Activated B cell treated with CpG ODN at 0.5 μM for 24 hours (primary cell): ENCODE measurements at regions not wholly inside any gene's neighbourhood (a gene's known extent, or its start where the extent isn't known, plus 50 kb on each side); places are given as distances from the start of the nearest gene placed in this dataset.

ENCODE experiments used
- ATAC-seq: fragments of 200-7000 bp; cut with Tn5 transposase; one replicate; pipeline ENCODE4 v1.10.0; 2021; ENCODE audit warnings: low read depth, mild to moderate bottlenecking, moderate library complexity
- CTCF ChIA-PET: fragments of 350-600 bp; sonication (Branson Sonifier 250); formaldehyde crosslinking; loops from one replicate; lab custom pipeline; 2021; ENCODE audit warnings: antibody characterized with exemption; lab: Charles Lee
- POLR2A ChIA-PET: fragments of 350-600 bp; sonication (Branson Sonifier 250); formaldehyde crosslinking; loops from one replicate; lab custom pipeline; 2021; ENCODE audit warnings: antibody characterized with exemption; lab: Charles Lee
- DNase-seq: peaks from one replicate; pipeline ENCODE4 v3.0.0; 2022
- H3K27ac Mint-ChIP-seq: one replicate; pipeline ENCODE4 v1.8.0; 2020; ENCODE audit warnings: mixed read lengths
- H3K27me3 Mint-ChIP-seq: one replicate; pipeline ENCODE4 v1.8.0; 2021; ENCODE audit warnings: mixed read lengths
- H3K36me3 Mint-ChIP-seq: one replicate; pipeline ENCODE4 v1.8.0; 2021; ENCODE audit warnings: low read depth, mixed read lengths
- H3K4me1 Mint-ChIP-seq: one replicate; pipeline ENCODE4 v1.8.0; 2021; ENCODE audit warnings: mixed read lengths
- H3K4me3 Mint-ChIP-seq: one replicate; pipeline ENCODE4 v1.8.0; 2020; ENCODE audit warnings: mild to moderate bottlenecking, mixed read lengths
- H3K9me3 Mint-ChIP-seq: one replicate; pipeline ENCODE4 v1.8.0; 2020; ENCODE audit warnings: mixed read lengths
- intact Hi-C: fragments of 100-400 bp; cut with micrococcal nuclease; formaldehyde crosslinking; loops from one replicate; pipeline ENCODE4 v1.15.1; 2024
- TF ChIP-seq, protein P1 (sequence below): fragments of 200-600 bp; IDR thresholded peaks from one replicate; pipeline ENCODE4 v1.8.0; 2022; ENCODE audit warnings: antibody characterized with exemption, mild to moderate bottlenecking

DNA sequence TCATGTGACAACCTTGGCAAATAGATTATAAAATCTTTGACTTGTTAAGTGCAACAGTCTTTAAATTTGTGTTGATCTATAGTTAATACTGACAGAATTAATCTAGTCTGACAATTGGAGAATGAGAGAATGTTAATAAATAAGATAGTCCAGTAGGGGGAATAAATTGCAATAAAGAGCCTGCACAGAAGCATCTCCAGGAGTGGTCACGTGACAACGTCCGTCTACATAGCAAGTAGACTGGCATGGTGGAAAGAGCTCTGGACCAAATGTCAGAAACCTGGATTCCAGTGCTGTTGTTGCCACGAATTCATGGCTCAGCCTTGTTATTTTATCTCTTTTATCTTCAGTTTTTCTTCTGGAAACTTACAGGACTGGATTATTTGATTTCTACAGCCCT is 436.5 kb downstream of the RAB28 start:
- H3K9me3 Mint-ChIP-seq, result peaks cover 11% of the 10 kb centered on the region
- TF ChIP-seq, protein P1, sequence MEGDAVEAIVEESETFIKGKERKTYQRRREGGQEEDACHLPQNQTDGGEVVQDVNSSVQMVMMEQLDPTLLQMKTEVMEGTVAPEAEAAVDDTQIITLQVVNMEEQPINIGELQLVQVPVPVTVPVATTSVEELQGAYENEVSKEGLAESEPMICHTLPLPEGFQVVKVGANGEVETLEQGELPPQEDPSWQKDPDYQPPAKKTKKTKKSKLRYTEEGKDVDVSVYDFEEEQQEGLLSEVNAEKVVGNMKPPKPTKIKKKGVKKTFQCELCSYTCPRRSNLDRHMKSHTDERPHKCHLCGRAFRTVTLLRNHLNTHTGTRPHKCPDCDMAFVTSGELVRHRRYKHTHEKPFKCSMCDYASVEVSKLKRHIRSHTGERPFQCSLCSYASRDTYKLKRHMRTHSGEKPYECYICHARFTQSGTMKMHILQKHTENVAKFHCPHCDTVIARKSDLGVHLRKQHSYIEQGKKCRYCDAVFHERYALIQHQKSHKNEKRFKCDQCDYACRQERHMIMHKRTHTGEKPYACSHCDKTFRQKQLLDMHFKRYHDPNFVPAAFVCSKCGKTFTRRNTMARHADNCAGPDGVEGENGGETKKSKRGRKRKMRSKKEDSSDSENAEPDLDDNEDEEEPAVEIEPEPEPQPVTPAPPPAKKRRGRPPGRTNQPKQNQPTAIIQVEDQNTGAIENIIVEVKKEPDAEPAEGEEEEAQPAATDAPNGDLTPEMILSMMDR, result no peak
- ChIA-PET CTCF (no interaction called here), POLR2A (no interaction called here)
- intact Hi-C loops, result no loop called here
- no peak overlapping the region for H3K4me3 Mint-ChIP-seq
- H3K4me1 Mint-ChIP-seq, result no peaks in the 10 kb centered on the region
- H3K27ac Mint-ChIP-seq, result no peak overlapping the region
- H3K27me3 Mint-ChIP-seq, result no peaks in the 10 kb centered on the region
- no peak for DNase-seq
- no peaks in the 10 kb centered on the region for H3K36me3 Mint-ChIP-seq
- no peak for ATAC-seq

DNA sequence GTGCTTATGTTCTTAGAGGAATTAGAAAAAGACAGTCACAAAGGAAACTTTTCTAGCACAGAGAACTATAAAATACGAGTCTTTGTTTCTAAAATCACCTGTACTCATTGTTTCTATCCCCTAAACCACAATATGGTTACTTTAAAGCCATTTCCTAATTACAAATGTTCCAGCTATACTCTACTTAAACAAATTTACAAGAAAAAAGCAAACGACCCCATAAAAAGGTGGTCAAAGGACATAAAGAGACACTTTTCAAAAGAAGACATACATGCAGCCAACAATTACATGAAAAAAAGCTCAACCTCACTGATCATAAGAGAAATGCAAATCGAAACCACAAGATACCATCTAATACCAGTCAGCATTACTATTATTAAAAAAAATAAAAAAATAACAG is 447.3 kb downstream of the RAB28 start:
- POLR2A ChIA-PET, result no interaction called here
- CTCF ChIA-PET, result no interaction called here
- Mint-ChIP-seq H3K4me1 (no peaks in the 10 kb centered on the region), H3K36me3 (no peaks in the 10 kb centered on the region), H3K27me3 (no peaks in the 10 kb centered on the region), H3K4me3 (no peak overlapping the region), H3K9me3 (peaks cover 4% of the 10 kb centered on the region), H3K27ac (no peak overlapping the region)
- TF ChIP-seq, protein P1, result no peak
- no peak for DNase-seq
- intact Hi-C loops, result no loop called here
- ATAC-seq, result no peak

DNA sequence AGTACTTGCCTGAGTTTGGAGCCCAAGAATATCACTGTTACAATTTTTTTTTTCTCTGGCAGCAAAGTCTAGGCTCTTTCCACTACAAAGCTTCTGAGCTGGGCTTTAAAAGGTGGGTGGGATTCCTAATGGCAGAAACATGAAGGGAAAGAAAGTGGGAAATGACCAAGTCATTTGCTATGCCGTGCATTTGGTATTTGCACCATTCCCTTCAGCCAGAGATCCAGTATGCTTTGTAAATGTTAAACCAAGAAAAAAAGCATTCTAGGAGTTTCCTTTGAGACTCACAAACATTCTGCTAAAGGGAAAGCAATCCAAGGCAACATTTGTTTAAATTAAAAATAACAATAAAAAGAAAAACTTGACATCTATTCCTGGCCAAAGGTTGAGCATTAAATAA is 451.2 kb downstream of the RAB28 start:
- DNase-seq, result no peak
- TF ChIP-seq, protein P1, result no peak
- ATAC-seq, result no peak

DNA sequence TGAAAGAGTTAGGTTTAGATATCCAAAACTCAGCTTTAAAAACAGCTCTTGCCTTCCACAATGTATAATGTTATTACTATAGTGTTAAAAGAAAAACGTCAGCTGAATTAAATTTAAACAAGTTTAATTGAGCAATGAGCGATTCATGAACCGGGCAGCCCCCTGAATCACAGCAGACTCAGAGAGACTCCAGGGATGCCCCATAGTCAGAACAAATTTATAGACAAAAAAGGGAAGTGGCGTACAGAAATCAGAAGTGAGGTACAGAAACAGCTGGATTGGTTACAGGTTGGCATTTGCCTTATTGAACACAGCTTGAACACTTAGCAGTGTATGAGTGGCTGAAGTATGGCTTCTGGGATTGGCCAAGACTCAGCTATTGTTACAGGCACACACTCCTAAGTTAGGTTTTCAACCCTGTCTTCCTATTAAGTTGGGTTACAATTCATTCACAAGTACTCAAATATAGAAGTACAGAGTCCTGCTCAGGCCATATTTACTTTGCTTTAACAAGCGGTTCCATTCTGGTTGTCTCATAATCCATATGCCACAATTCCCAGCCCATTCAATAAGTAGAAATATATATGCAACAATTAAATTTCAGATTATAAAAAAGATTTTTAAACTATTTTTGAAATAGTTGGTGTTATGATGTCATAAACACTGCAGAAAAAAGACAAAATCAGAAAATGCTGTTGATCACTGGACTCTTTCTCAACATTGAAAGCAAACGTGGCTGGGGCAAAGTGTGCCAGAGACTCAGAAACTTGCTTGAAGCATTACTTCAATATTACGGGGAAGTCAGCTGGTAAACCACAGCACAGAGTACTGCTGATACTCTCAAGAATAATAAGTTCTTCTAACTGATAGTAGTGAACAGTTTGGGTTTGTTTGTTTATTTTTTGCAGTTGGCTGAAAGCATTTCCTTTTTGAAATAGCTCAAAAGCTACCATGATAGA is 459.7 kb downstream of the RAB28 start:
- Mint-ChIP-seq H3K27me3 (no peaks in the 10 kb centered on the region), H3K36me3 (no peaks in the 10 kb centered on the region), H3K9me3 (no peaks in the 10 kb centered on the region), H3K27ac (no peak overlapping the region), H3K4me3 (no peak overlapping the region), H3K4me1 (no peaks in the 10 kb centered on the region)
- DNase-seq (no peak), ATAC-seq (no peak)
- TF ChIP-seq, protein P1, result no peak
- ChIA-PET POLR2A (no interaction called here), CTCF (no interaction called here)
- intact Hi-C loops, result no loop called here

More for the DNA sequence above, 451.2 kb downstream of the RAB28 start:
- intact Hi-C loops, result no loop called here
- ChIA-PET CTCF (no interaction called here), POLR2A (no interaction called here)
- Mint-ChIP-seq H3K27me3 (no peaks in the 10 kb centered on the region), H3K27ac (no peak overlapping the region), H3K4me1 (no peaks in the 10 kb centered on the region), H3K4me3 (no peak overlapping the region), H3K36me3 (no peaks in the 10 kb centered on the region), H3K9me3 (peaks cover 4% of the 10 kb centered on the region)

DNA sequence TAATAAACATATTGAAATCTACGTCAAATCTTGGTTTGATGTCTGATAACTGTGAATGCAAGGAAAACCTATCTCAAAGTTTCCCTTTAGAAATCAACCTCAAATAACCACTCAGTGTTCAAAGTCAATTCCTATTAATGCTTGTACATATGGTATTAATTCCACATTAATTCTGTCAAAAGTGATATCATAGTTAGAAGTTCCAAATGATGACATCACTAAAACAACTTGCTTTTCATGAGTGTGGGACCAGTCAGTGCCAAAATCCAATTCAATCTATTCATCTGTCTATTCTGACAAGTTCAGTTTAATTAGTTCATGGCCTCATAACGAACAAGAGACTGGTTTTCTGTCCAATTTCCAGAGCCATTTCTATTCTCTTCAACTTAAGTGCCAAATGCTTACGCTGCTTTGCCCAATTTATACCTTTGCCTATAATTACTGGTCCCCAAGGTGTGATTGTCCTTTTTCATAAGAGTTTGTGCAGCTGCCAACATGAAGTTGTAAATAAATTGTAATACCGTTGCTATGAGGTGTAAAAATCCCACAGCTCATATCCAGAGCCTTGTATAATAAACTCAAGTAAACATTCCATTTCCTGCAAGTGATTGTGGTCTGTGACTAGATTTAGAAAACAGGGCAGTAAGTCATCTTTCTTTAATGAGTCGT is 476.2 kb downstream of the RAB28 start:
- no peak overlapping the region for H3K27ac Mint-ChIP-seq

More for the DNA sequence above, 476.2 kb downstream of the RAB28 start:
- intact Hi-C loops, result no loop called here
- H3K27me3 Mint-ChIP-seq, result no peaks in the 10 kb centered on the region
- H3K4me1 Mint-ChIP-seq, result no peaks in the 10 kb centered on the region
- H3K9me3 Mint-ChIP-seq, result no peaks in the 10 kb centered on the region
- POLR2A ChIA-PET, result no interaction called here
- no peaks in the 10 kb centered on the region for H3K36me3 Mint-ChIP-seq
- CTCF ChIA-PET, result no interaction called here
- DNase-seq (no peak), ATAC-seq (no peak)
- TF ChIP-seq, protein P1, result no peak
- H3K4me3 Mint-ChIP-seq, result no peak overlapping the region
